ENCODE measurements at regions not wholly inside any gene's neighbourhood (a gene's known extent, or its start where the extent isn't known, plus 50 kb on each side); places are given as distances from the start of the nearest gene placed in this dataset.

DNA sequence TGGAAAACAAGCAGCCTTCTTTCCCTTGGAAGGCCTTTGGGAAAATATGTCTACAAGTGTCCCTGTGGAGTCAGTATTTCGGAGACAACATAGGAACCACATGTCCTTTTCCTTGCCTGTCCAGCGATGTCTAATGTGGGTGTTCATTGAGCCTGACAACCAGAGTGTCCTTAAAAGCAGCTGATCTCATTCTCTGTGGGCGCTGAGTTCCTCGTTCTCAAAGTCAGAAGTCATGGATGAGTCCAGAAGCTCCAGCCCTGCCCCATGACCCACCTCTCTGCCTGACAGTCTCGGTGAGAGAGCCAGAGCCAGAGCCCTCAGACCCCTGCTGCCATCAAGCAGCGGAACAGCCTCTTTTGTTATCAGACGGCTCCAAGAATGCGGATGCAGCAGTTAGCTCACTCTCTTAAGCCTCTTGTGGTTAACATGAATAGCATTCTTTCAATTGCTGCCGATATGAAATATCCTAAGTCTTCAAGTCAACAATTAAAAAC lies 329.2 kb downstream of the TGFB2 start:
- FAIRE-seq, result no peak

DNA sequence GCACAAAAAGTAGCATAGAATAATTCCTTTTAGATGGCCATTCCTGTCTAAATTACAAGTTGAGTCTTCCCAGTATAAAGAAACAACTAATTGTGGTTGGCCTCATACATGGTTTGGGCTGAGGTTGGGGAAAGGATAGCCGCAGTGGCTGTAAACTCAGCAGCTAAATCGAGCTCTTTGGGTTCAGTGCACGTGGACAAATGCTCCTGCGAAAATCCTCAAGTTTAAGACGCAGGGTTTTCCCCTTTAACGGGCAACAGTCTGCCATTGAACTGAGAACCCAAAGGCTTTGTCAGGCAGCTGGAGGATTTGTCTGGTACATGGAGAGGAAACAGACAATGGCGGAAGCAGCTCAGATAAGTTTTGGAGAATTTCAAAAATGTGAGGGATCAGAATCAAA lies 331.9 kb downstream of the TGFB2 start:
- FAIRE-seq, result no peak
- TF ChIP-seq POLR2AphosphoS5 (IDR thresholded peaks at IDR 0.05; ENCODE audit: low read depth, low read length) (no peak), SPI1 (IDR thresholded peaks at IDR 0.05; ENCODE audit: low read depth, low read length) (no peak), TAF1 (IDR thresholded peaks at IDR 0.05; ENCODE audit: low read depth, low read length) (no peak), POLR2A (IDR thresholded peaks at IDR 0.05; ENCODE audit: low read depth, low read length) (no peak), POU2F2 (IDR thresholded peaks at IDR 0.05; ENCODE audit: low read depth, low read length) (no peak), PAX5 (IDR thresholded peaks at IDR 0.05; ENCODE audit: insufficient read depth, low read length, severe bottlenecking) (no peak)
- DNase-seq (ENCODE audit: insufficient read length, low spot score), result no peak

More for the DNA sequence above, 329.2 kb downstream of the TGFB2 start:
- DNase-seq (ENCODE audit: insufficient read length, low spot score), result no peak
- TF ChIP-seq POU2F2 (IDR thresholded peaks at IDR 0.05; ENCODE audit: low read depth, low read length) (no peak), POLR2AphosphoS5 (IDR thresholded peaks at IDR 0.05; ENCODE audit: low read depth, low read length) (no peak)

DNA sequence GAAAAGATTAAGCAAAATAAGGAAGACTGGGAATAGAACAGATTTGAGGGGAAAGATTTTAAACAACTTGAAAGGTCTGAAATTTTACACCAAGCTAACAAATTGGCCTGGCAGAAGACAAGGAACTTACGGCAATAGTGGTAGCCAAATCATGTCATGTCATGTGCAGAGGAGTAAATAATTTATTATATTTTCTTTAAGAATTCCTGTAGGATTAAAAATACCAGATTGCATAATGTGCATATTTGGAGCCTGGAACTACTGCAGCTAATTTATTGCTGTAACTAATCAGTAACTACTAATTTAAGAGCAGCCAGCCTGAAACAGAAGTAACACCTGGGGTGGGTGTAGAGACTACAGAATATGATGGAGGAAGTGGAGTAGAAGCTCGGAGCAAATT lies 334.3 kb downstream of the TGFB2 start:
- no peak for FAIRE-seq
- TF ChIP-seq POU2F2 (IDR thresholded peaks at IDR 0.05; ENCODE audit: low read depth, low read length) (no peak), TAF1 (IDR thresholded peaks at IDR 0.05; ENCODE audit: low read depth, low read length) (no peak), POLR2AphosphoS5 (IDR thresholded peaks at IDR 0.05; ENCODE audit: low read depth, low read length) (no peak), POLR2A (IDR thresholded peaks at IDR 0.05; ENCODE audit: low read depth, low read length) (no peak), SPI1 (IDR thresholded peaks at IDR 0.05; ENCODE audit: low read depth, low read length) (no peak), PAX5 (IDR thresholded peaks at IDR 0.05; ENCODE audit: insufficient read depth, low read length, severe bottlenecking) (no peak)
- DNase-seq (ENCODE audit: insufficient read length, low spot score), result no peak

DNA sequence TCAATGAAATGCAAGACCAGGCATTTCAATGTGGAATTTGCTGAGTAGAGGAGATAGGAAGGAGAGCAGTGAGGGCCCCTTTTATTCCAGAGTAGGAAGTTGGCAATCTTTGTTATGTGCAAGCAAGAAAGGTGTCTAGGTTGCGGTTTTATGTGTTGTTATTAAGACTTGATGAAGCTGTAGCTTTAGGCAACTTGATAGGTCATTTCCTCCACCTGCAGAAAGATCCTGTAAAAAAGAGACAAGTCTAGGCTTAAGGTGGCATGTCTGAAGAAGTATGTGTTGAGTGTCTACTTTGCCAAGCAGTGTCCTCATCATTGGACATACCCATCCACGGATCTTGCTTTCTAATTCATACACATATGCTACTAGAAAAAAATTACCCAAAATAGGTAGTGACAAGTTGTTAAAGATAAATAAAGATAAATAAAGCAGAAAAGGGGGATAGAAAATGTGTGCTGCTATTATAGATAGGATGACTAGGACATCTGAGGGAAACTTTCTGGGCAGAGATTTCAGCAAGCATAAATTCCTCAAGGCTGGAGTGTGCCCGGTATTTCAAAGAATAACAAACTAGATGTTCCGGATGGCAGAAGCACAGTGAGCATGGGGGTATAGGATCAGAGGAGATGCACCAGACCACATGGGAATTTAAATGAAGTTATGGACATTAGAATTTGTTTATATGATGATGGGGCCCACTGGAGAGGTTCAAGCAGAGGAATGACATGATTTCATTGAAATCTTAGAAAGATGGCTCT lies 335.0 kb downstream of the TGFB2 start:
- DNase-seq (ENCODE audit: insufficient read length, low spot score) (no peak), FAIRE-seq (no peak)
- no peak for TF ChIP-seq SPI1 (IDR thresholded peaks at IDR 0.05; ENCODE audit: low read depth, low read length)
- no peak for TF ChIP-seq TAF1 (IDR thresholded peaks at IDR 0.05; ENCODE audit: low read depth, low read length)
- TF ChIP-seq POLR2A (IDR thresholded peaks at IDR 0.05; ENCODE audit: low read depth, low read length), result no peak
- TF ChIP-seq PAX5 (IDR thresholded peaks at IDR 0.05; ENCODE audit: insufficient read depth, low read length, severe bottlenecking), result no peak
- no peak for TF ChIP-seq POU2F2 (IDR thresholded peaks at IDR 0.05; ENCODE audit: low read depth, low read length)
- no peak for TF ChIP-seq POLR2AphosphoS5 (IDR thresholded peaks at IDR 0.05; ENCODE audit: low read depth, low read length)

DNA sequence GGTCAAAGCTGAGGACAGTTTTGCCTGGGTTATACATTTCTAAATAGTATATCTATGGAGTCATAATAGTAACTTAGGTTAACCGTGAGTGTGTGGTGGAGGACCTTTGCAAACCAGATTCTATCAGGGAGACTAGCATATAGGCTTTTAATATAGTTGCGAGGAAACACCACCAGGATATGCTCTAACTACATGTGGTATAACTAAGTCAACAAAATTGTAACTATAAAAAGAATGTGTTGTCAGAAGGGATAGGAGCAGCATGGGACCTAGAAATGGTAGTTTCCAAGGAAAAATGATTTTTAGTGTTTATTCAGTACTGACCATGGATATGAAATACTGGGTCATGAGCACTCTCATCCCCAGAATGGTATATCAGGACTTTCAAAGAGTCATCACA lies 338.1 kb downstream of the TGFB2 start:
- FAIRE-seq (no peak), DNase-seq (ENCODE audit: insufficient read length, low spot score) (no peak)
- TF ChIP-seq SPI1 (IDR thresholded peaks at IDR 0.05; ENCODE audit: low read depth, low read length) (no peak), POLR2A (IDR thresholded peaks at IDR 0.05; ENCODE audit: low read depth, low read length) (no peak), POU2F2 (IDR thresholded peaks at IDR 0.05; ENCODE audit: low read depth, low read length) (no peak), PAX5 (IDR thresholded peaks at IDR 0.05; ENCODE audit: insufficient read depth, low read length, severe bottlenecking) (no peak), TAF1 (IDR thresholded peaks at IDR 0.05; ENCODE audit: low read depth, low read length) (no peak), POLR2AphosphoS5 (IDR thresholded peaks at IDR 0.05; ENCODE audit: low read depth, low read length) (no peak)

GRCh38 chr1:218686258-218686657 lies 341.1 kb downstream of the TGFB2 start:
- DNase-seq (ENCODE audit: insufficient read length, low spot score), result no peak
- TF ChIP-seq SPI1 (IDR thresholded peaks at IDR 0.05; ENCODE audit: low read depth, low read length) (no peak), POU2F2 (IDR thresholded peaks at IDR 0.05; ENCODE audit: low read depth, low read length) (no peak), PAX5 (IDR thresholded peaks at IDR 0.05; ENCODE audit: insufficient read depth, low read length, severe bottlenecking) (no peak), TAF1 (IDR thresholded peaks at IDR 0.05; ENCODE audit: low read depth, low read length) (no peak), POLR2A (IDR thresholded peaks at IDR 0.05; ENCODE audit: low read depth, low read length) (no peak), POLR2AphosphoS5 (IDR thresholded peaks at IDR 0.05; ENCODE audit: low read depth, low read length) (no peak)
- no peak for FAIRE-seq

DNA sequence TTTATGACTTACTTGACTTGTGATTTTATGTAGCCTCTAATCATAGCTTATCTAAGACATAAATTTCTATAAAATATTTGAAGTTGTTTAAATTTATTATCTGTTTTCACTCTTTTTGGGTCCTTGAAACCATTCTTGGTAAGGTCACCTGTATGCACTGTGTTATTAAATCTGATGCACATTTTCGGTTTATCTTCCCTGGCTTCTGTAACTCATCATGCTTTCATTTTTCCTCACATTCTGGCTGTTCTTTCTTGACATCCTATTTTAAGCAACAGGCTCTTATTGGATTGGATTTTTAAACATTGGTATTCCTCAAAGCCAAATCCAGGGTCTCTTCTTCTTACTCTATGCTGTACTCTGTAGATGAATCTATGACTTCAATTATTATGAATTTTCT lies 341.6 kb downstream of the TGFB2 start:
- FAIRE-seq, result no peak

DNA sequence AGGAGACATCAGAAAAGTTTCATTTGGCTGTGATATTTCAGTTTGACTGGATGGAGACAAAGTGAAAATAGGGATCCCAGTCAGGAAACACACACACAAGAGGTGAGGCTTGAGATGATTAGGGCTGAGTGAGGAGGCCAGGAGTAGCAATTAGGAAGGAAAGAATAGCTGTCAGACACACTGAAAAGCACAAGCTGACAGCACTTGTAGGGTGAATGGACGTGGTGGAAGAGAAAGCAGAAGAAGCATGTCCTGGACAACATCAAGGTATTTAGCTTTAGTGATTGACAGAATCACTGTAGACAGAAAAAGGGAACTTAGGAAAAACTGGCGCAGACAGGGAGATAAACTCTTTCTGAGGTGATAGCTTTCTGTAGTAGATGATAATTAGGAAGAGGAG lies 347.7 kb downstream of the TGFB2 start:
- FAIRE-seq (no peak), DNase-seq (ENCODE audit: insufficient read length, low spot score) (no peak)
- TF ChIP-seq PAX5 (IDR thresholded peaks at IDR 0.05; ENCODE audit: insufficient read depth, low read length, severe bottlenecking) (no peak), POLR2AphosphoS5 (IDR thresholded peaks at IDR 0.05; ENCODE audit: low read depth, low read length) (no peak), POU2F2 (IDR thresholded peaks at IDR 0.05; ENCODE audit: low read depth, low read length) (no peak), SPI1 (IDR thresholded peaks at IDR 0.05; ENCODE audit: low read depth, low read length) (no peak), POLR2A (IDR thresholded peaks at IDR 0.05; ENCODE audit: low read depth, low read length) (no peak), TAF1 (IDR thresholded peaks at IDR 0.05; ENCODE audit: low read depth, low read length) (no peak)

More for the DNA sequence above, 341.6 kb downstream of the TGFB2 start:
- no peak for DNase-seq (ENCODE audit: insufficient read length, low spot score)
- TF ChIP-seq TAF1 (IDR thresholded peaks at IDR 0.05; ENCODE audit: low read depth, low read length), result no peak
- TF ChIP-seq PAX5 (IDR thresholded peaks at IDR 0.05; ENCODE audit: insufficient read depth, low read length, severe bottlenecking), result no peak
- TF ChIP-seq SPI1 (IDR thresholded peaks at IDR 0.05; ENCODE audit: low read depth, low read length), result no peak

GRCh38 chr1:218693599-218693998 lies 348.5 kb downstream of the TGFB2 start:
- FAIRE-seq, result no peak

GRCh38 chr1:218694085-218694484 lies 348.9 kb downstream of the TGFB2 start:
- no peak for FAIRE-seq
- TF ChIP-seq POU2F2 (IDR thresholded peaks at IDR 0.05; ENCODE audit: low read depth, low read length) (no peak), POLR2A (IDR thresholded peaks at IDR 0.05; ENCODE audit: low read depth, low read length) (no peak), PAX5 (IDR thresholded peaks at IDR 0.05; ENCODE audit: insufficient read depth, low read length, severe bottlenecking) (no peak), TAF1 (IDR thresholded peaks at IDR 0.05; ENCODE audit: low read depth, low read length) (no peak), POLR2AphosphoS5 (IDR thresholded peaks at IDR 0.05; ENCODE audit: low read depth, low read length) (no peak), SPI1 (IDR thresholded peaks at IDR 0.05; ENCODE audit: low read depth, low read length) (no peak)

More at GRCh38 chr1:218693599-218693998, 348.5 kb downstream of the TGFB2 start:
- no peak for DNase-seq (ENCODE audit: insufficient read length, low spot score)
- TF ChIP-seq TAF1 (IDR thresholded peaks at IDR 0.05; ENCODE audit: low read depth, low read length), result no peak
- no peak for TF ChIP-seq PAX5 (IDR thresholded peaks at IDR 0.05; ENCODE audit: insufficient read depth, low read length, severe bottlenecking)
- TF ChIP-seq POU2F2 (IDR thresholded peaks at IDR 0.05; ENCODE audit: low read depth, low read length), result no peak

More at GRCh38 chr1:218694085-218694484, 348.9 kb downstream of the TGFB2 start:
- DNase-seq (ENCODE audit: insufficient read length, low spot score), result no peak
